Coronary artery (tissue), 2 donors: ENCODE measurements at regions not wholly inside any gene's neighbourhood (a gene's known extent, or its start where the extent isn't known, plus 50 kb on each side); places are given as distances from the start of the nearest gene placed in this dataset.

Source experiments
- DNase-seq: peaks from one replicate; pipeline ENCODE4 v3.0.0-alpha.2; 2017; ENCODE audit warnings: low spot score
- H3K27ac ChIP-seq, 2 donors: fragments of 200-600 bp; sonication (generic); one replicate each; pipeline ENCODE4 v1.5.1; 2016 to 2019
- H3K4me3 ChIP-seq: fragments of 200-600 bp; sonication (generic); 2 replicates; pipeline ENCODE4 v1.5.1; 2016; ENCODE audit warnings: mild to moderate bottlenecking, moderate library complexity
- CTCF ChIP-seq: fragments of 200-600 bp; sonication (generic); IDR thresholded peaks from one replicate; pipeline ENCODE4 v1.5.1; 2019; ENCODE audit warnings: antibody characterized with exemption

- DNase-seq = no peak
- no peak for TF ChIP-seq CTCF
- no peak overlapping the region for H3K27ac ChIP-seq
- no peak overlapping the region for H3K4me3 ChIP-seq
Observed at GRCh38 chr5:120293796-120294195, 170.3 kb upstream of the PRR16 start.

GRCh38 chr5:120297616-120298015 is 166.5 kb upstream of the PRR16 start:
- no peak for TF ChIP-seq CTCF
- no peak for DNase-seq
- no peak overlapping the region for H3K4me3 ChIP-seq
- H3K27ac ChIP-seq = no peak overlapping the region

DNA sequence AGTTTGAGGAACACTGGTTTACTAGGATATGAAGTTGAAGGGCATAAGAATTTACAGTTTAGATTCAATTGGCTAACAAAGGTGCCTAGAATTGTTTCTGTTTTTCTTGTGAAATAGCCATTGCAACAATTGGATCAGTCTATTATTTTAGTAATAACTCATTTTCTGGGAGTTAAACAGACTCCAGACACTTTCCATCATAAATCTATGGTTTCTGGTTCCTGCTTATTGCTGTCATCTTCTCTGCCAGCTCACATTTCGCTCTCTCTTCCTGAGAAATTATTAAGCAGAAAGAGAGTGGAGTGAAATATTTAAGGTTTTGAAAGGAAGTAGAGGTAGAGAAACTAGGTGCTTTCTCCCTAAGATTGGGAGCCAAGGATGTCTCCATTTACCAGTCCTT is 165.1 kb upstream of the PRR16 start:
- H3K27ac ChIP-seq = no peak overlapping the region
- no peak for DNase-seq
- TF ChIP-seq CTCF = no peak
- no peak overlapping the region for H3K4me3 ChIP-seq

DNA sequence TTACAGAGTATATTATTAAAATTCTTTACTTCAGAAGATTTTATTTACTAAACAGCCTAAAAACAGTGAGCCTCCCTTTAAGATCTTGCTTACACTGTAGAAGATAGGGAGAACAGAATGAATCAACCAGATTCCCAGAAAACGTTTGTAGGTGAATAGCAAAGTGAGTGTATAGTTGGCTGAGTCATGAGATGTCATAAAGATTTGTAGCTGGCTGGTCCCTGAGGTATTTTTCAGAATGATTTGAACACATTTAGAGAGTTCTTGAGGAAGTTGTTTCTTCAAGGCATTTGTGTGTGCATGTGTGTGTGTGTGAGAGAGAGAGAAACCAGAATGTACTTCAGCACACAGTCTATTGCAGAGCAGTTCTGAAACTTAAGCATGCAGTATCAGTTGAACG is 159.4 kb upstream of the PRR16 start:
- no peak for DNase-seq
- no peak for TF ChIP-seq CTCF
- Histone ChIP-seq H3K27ac (no peak overlapping the region), H3K4me3 (no peak overlapping the region)

DNA sequence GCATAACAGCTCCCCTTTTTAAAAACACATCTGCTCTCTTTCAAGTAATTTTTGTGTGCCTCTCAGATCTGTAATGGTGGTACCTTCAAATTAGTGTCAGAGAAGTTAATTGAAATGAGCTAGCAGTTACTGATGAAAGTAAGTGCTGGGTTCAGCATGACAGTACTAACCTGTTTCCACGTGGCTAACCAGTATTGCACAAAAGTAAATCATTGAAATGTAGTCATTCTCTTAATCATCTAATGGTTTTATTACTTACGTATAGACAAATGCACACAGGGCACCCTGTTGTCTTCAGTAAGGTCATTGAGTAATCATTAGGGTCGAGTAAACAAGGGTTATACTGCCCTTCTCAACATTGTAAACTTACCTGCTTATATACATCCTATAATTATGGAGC is 157.8 kb upstream of the PRR16 start:
- no peak for DNase-seq
- no peak for TF ChIP-seq CTCF
- no peak overlapping the region for H3K4me3 ChIP-seq
- no peak overlapping the region for H3K27ac ChIP-seq

DNA sequence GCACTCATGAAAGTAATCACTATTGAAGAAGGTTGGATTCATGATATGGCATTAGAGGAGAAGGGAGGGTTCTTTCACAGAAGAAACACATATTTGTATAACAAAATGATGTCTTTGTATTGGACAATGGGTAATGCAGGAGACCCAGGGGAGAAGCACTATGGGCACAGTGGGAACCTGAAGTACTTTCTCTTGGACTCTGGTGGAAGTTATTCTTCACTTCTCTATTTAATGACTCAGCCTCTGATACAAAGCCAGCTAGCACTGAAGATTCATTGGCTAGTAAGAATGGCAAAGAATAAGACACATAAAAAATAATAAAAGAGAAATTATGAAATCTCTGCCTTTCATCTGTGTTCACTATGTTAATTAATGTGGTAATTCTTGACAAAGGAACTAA is 149.9 kb upstream of the PRR16 start:
- no peak for DNase-seq
- Histone ChIP-seq H3K27ac (no peak overlapping the region), H3K4me3 (no peak overlapping the region)
- no peak for TF ChIP-seq CTCF

GRCh38 chr5:120320626-120321025 is 143.5 kb upstream of the PRR16 start:
- Histone ChIP-seq H3K27ac (no peak overlapping the region), H3K4me3 (no peak overlapping the region)
- DNase-seq = no peak
- TF ChIP-seq CTCF = no peak
